Neutrophil (primary cell): ENCODE measurements at regions not wholly inside any gene's neighbourhood (a gene's known extent, or its start where the extent isn't known, plus 50 kb on each side); places are given as distances from the start of the nearest gene placed in this dataset.

Source experiments
- H3K27ac ChIP-seq: fragments of 200-600 bp; sonication (generic); 2 replicates; pipeline ENCODE4 v1.5.1; 2016; ENCODE audit warnings: mild to moderate bottlenecking, moderate library complexity
- H3K27me3 ChIP-seq: fragments of 200-600 bp; sonication (generic); 2 replicates; pipeline ENCODE4 v1.6.0; 2016; ENCODE audit warnings: mild to moderate bottlenecking
- H3K36me3 ChIP-seq: fragments of 200-600 bp; sonication (generic); 2 replicates; pipeline ENCODE4 v1.5.1; 2017
- H3K4me1 ChIP-seq, 2 experiments: fragments of 200-600 bp in 1 of 2; sonication (generic) in 1 of 2; 1 replicate in 1 of 2; 2 replicates in 1 of 2; pipeline versions ENCODE4 v1.5.1 to v1.6.1; 2013 to 2016; ENCODE audit warnings: low read depth in 1 of 2, low read length in 1 of 2, mild to moderate bottlenecking in 1 of 2, moderate library complexity in 1 of 2; ENCODE audit not compliant: control insufficient read depth in 1 of 2, insufficient read depth in 1 of 2
- H3K4me3 ChIP-seq, 2 experiments: fragments of 200-600 bp in 1 of 2; sonication (generic) in 1 of 2; 1 replicate in 1 of 2; 2 replicates in 1 of 2; pipeline ENCODE4 v1.5.1; 2013 to 2016; ENCODE audit warnings: low read depth in 1 of 2, low read length in 1 of 2, mild to moderate bottlenecking in 1 of 2, moderate library complexity in 1 of 2
- H3K9me3 ChIP-seq: fragments of 200-600 bp; sonication (generic); 2 replicates; pipeline ENCODE4 v1.5.1; 2016
- TF ChIP-seq, protein P1 (sequence below): fragments of 200-600 bp; sonication (generic); IDR thresholded peaks from 2 replicates; pipeline ENCODE4 v1.5.1; 2016; ENCODE audit warnings: antibody characterized with exemption

DNA sequence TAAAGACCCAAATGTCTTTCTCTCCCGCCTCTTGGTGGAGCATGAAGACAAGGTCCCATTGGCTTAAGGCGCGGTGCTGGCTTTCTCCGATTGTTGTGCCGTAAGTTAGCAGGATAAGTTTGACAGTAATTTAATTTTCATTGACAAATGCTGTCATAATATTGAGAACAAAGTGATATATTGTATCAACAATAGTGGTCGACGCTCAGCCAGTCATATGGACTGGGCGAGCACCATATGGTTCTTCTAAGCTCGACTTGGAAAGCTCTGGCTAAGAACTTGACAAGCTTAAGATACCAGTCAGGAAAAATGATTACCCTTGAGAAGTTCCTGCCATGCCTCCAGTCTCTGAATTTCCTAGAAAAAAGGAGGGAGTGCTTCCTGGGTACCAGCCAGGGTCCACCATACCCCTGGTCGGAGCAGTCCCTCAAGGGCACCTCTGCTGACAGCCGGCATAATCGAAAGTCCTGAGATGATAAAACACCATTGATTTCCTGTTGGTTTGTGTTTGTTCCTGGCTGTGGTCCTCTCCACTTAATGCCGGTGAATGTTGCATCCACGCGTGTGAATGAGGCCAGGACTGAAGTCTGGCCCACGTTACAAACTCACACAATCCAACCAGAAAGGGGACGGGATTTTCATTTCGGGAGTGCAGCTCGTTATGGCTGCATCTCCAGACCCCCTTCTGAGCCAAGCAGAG, 262.1 kb downstream of the ZNF536 start:
- TF ChIP-seq, protein P1, sequence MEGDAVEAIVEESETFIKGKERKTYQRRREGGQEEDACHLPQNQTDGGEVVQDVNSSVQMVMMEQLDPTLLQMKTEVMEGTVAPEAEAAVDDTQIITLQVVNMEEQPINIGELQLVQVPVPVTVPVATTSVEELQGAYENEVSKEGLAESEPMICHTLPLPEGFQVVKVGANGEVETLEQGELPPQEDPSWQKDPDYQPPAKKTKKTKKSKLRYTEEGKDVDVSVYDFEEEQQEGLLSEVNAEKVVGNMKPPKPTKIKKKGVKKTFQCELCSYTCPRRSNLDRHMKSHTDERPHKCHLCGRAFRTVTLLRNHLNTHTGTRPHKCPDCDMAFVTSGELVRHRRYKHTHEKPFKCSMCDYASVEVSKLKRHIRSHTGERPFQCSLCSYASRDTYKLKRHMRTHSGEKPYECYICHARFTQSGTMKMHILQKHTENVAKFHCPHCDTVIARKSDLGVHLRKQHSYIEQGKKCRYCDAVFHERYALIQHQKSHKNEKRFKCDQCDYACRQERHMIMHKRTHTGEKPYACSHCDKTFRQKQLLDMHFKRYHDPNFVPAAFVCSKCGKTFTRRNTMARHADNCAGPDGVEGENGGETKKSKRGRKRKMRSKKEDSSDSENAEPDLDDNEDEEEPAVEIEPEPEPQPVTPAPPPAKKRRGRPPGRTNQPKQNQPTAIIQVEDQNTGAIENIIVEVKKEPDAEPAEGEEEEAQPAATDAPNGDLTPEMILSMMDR = no peak
- no peaks in the 10 kb centered on the region for H3K4me1 ChIP-seq
- no peak overlapping the region for H3K4me3 ChIP-seq
- H3K9me3 ChIP-seq = no peaks in the 10 kb centered on the region
- H3K27ac ChIP-seq = no peak overlapping the region
- no peaks in the 10 kb centered on the region for H3K27me3 ChIP-seq
- no peaks in the 10 kb centered on the region for H3K36me3 ChIP-seq

DNA sequence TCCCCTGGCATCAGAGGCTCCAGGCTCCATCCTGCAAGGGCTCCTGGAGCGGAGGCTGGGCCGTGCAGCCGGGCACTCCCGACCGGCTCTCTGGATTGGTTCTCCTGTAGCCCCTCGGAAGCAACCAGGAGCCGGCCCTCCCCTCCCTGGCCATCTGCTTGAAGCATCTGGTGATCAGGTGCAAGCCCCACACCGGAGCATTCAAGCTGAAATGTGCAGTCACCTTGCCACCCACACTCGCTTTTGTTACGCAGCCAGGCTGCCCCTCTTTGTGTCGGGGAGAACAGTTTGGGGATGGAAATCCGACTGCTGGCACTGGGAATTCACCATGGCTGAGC, 258.8 kb downstream of the ZNF536 start:
- Histone ChIP-seq H3K27me3 (no peaks in the 10 kb centered on the region), H3K4me3 (no peak overlapping the region), H3K4me1 (no peaks in the 10 kb centered on the region), H3K27ac (no peak overlapping the region), H3K36me3 (no peaks in the 10 kb centered on the region), H3K9me3 (no peaks in the 10 kb centered on the region)
- TF ChIP-seq, protein P1 = no peak

DNA sequence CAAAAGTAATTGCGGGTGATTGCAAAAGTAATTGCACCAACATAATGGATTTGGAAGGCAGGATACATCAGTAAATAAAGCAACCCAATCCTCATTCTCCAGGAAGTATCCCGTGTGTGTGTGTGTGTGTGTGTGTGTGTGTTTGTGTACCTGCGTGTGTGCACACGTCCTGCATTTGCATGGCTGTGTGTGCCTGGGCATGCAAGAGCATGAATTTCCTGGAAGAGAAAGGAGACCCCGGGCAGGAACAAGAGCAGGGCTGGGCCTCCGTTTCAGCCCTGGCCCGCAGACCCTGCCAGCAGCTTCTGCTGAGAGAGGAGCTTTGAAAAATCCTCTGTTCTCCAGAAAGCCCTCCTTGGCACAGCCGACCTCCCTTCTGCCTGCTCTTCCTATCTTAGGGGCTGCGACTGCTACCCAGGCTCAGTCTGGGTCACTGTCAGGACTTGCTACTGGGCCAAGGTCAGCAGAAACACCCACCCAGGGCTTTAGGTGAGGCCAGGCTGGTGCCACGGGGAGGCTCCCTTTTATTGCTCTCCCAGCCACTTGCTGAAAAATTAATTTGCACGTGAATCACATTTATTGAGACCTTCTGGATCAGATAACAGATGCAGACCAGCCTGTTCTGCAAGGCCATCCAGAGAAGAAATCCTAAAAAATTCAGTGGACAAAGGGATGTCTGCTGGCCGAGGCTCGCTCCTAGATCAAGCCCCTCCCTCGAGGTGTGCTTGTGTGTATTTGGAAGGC, 258.3 kb downstream of the ZNF536 start:
- TF ChIP-seq, protein P1 = no peak

DNA sequence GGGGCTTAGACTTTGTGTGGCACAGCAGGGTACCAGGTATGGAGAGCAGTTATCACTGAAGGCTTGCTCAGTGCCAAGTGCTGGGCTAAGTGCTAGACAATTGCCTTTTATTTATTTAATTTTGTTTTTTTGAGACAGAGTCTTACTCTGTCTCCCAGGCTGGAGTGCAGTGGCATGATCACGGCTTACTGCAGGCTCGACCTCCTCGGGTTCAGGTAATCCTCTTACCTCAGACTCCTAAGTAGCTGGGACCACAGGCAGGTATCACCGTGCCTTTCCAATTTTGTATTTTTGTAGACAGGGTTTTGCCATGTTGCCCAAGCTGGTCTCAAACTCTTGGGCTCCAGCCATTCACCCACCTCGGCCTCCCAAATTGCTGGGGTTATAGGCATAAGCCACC, 256.9 kb downstream of the ZNF536 start:
- Histone ChIP-seq H3K4me1 (no peaks in the 10 kb centered on the region), H3K4me3 (no peak overlapping the region), H3K9me3 (no peaks in the 10 kb centered on the region), H3K27ac (no peak overlapping the region), H3K36me3 (no peaks in the 10 kb centered on the region), H3K27me3 (no peaks in the 10 kb centered on the region)
- TF ChIP-seq, protein P1 = no peak

More for the DNA sequence above, 258.3 kb downstream of the ZNF536 start:
- Histone ChIP-seq H3K4me3 (no peak overlapping the region), H3K9me3 (no peaks in the 10 kb centered on the region), H3K4me1 (no peaks in the 10 kb centered on the region), H3K27ac (no peak overlapping the region), H3K36me3 (no peaks in the 10 kb centered on the region), H3K27me3 (no peaks in the 10 kb centered on the region)

DNA sequence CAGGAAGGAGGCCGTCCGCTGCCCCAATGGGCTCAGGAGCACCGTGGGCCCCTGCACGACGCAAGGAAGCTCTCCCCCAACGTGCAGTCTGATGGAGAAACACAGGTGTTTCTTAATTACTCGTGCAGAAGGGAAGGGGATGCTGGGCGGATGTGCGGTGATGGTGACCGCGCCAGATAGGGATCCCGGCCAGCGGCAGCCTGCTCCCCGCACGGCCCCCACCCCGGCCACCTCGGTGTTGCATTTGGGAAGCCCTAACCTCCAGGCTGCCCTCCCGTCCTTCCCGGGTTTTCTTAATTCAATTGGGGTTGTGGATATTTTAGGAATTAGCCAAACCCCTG, 254.4 kb downstream of the ZNF536 start:
- H3K4me3 ChIP-seq = no peak overlapping the region
- H3K27ac ChIP-seq = no peak overlapping the region
- H3K9me3 ChIP-seq = no peaks in the 10 kb centered on the region
- no peaks in the 10 kb centered on the region for H3K36me3 ChIP-seq
- no peaks in the 10 kb centered on the region for H3K27me3 ChIP-seq
- H3K4me1 ChIP-seq = no peaks in the 10 kb centered on the region
- TF ChIP-seq, protein P1 = no peak
